Activated CD8-positive, alpha-beta memory T cell treated with anti-CD3 and anti-CD28 coated beads, Interleukin-2, amount 50 U/mL, for 1 hour (primary cell): ENCODE measurements at regions not wholly inside any gene's neighbourhood (a gene's known extent, or its start where the extent isn't known, plus 50 kb on each side); places are given as distances from the start of the nearest gene placed in this dataset.
"Not testable (repeated sequence)": the region's sequence is repeated elsewhere in the genome, so short reads cannot be mapped to it uniquely, and the experiment has no call there.

Experiments
- DNase-seq: peaks from one replicate; pipeline ENCODE4 v3.0.0-alpha.2; 2020; ENCODE audit errors: extremely low read depth

DNA sequence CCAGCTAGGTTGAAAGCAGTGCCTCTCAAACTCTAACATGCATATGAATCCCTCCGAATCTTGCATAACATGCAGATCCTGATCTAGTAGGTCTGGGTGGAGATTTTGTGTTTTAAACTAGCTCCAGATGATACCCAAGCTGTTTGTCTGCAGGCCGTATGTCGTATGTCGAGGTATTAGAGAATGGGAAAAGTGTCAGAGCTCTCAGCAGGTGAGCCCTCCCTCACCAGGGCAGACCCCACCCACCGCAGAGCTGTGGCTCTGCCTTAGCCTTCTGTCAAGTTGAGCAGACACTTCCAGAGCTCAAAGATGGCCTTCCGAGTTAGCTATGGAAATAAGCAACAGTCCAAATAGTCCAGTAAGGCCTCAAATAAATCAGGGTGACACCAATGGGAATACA lies 83.2 kb upstream of the MAP3K1 start:
- no peak for DNase-seq

DNA sequence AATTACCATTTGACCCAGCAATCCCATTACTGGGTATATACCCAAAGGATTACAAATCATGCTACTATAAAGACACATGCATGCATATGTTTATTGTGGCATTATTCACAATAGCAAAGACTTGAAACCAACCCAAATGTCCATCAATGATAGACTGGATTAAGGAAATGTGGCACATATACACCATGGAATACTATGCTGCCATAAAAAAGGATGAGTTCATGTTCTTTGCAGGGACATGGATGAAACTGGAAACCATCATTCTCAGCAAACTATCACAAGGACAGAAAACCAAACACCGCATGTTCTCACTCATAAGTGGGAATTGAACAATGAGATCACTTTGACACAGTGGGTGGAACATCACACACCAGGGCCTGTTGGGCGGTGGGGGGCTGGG lies 83.9 kb upstream of the MAP3K1 start:
- DNase-seq: not testable (repeated sequence)

DNA sequence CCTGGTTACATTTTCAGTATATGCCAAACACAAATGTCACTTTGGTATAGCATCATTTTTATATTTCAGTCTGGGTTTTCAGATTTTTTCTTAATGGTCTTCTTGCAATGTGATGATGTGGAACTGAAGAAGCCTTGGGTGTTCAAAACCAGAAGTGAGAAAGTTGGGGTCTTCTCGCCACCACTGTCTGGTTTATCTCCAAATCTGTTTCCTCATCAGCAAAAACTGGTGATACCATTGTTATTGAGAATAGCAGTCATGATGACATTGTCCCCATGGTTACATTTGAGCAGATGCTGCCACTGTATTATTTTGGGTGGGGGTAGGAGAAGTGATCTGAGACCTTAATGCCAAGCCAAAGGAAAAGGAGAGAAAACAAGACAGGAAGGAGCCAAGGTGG lies 85.9 kb upstream of the MAP3K1 start:
- DNase-seq: no peak

DNA sequence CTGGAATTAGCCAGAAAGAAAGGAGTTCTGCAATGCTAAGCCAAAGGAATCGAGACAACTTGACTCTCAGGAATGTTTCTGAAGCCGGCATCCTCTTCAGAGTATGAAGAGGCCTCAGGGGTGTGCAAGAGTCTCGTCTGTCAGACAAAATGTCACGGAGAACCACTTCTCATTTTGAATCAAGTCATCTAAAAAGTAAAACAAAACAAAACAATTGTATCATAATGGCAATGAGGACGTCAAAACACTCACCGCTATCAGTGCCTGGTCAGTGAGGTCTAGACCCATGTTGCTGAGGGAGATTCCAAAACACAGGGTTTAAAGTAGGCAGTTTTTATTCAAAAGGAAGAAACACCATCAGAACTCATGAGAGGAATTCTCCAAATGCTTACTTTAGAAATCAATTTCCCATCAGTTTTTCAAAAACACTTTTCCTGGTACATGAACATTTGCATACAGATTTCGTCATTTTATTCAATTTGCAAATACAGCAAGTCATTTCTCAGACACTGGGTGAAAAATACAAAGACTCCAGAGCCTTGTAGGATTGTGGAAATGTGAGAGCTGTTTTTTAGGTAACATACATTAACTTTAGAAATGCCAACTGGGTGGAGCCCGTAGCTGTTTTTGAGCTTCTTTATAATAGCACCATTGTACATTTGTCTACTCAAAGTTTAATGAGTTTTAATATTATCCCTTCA lies 89.5 kb upstream of the MAP3K1 start:
- DNase-seq: no peak

DNA sequence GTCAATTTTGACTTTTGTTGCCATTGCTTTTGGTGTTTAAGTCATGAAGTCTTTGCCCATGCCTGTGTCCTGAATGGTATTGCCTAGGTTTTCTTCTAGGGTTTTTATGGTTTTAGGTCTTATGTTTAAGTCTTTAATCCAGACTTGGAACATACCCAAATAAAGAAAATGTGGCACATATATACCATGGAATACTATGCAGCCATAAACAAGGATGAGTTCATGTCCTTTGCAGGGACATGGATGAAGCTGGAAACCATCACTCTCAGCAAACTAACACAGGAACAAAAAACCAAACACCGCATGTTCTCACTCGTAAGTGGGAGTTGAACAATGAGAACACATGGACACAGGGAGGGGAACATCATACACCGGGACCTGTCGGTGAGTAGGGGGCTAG lies 90.5 kb upstream of the MAP3K1 start:
- DNase-seq: not testable (repeated sequence)

DNA sequence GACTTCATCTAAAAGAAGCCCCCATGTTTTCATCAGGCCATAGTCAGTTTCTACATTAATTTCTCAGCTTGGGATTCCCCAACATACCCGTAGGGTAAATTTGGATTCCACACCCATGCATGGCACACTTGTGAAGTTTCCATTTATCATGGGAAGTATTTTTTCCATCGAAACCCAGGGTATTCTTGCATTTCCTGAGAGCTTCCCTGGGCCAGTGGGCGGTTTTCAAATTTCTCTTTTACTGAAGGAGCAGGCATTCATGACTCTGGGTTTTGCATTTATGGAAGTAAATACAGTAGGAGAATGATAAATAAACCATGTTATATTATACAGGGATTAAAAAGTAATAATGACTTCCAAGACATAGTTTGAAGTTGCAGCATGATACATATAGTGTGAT lies 93.0 kb upstream of the MAP3K1 start:
- DNase-seq: no peak

DNA sequence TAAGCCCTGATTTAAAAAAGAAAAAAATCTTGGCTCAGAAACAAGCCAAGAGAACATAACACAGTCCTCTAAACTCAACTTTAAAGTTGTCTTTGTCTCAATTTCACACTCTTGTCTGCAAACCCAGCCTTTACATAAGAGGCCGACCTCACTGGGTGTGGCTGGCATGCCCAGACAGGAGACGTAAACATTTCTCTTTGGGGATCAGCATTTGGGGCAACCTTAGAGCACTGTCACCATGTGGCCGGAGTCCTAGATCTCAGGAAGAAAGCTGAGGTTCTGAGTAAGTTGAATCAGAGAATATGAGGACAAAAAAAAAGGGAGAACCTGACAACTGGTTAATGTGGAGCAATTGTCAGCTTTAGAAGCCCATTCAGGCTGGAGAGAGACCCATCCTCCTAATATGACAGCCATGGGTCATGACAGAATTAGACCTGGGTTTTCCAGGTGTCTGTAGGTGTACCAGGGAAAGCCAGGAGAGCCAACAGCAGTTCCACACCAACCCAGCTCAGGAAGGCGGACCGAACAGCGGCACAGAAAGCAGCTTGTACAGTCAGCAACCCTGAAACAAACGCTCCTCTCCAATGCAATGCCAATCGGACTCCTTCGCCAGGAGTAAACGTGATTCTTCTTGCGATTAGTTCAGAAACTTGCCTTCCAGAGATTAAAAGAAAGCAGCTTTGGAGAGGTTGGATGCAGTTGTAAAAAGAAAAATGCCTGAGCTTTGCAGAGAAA lies 97.9 kb upstream of the MAP3K1 start:
- DNase-seq: no peak

DNA sequence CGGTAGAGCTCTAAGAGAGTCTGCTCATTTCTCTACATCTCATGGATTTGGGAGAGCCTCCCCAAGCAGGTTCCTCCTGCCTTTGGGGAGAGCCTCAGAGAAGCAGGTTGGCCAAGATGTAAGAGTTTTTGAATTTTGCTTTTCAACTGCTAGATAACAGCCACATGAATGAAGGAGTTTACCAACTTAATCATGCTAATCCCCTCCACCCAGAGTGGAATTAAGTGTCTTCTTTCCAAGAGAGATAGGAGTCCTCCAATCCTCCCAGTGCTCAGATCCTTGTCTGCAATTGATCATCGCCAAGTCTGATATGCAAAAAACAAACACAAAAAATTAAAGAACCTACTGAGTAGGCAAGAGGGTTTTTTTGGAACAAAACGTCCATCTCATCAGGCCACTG lies 99.4 kb upstream of the MAP3K1 start:
- no peak for DNase-seq

DNA sequence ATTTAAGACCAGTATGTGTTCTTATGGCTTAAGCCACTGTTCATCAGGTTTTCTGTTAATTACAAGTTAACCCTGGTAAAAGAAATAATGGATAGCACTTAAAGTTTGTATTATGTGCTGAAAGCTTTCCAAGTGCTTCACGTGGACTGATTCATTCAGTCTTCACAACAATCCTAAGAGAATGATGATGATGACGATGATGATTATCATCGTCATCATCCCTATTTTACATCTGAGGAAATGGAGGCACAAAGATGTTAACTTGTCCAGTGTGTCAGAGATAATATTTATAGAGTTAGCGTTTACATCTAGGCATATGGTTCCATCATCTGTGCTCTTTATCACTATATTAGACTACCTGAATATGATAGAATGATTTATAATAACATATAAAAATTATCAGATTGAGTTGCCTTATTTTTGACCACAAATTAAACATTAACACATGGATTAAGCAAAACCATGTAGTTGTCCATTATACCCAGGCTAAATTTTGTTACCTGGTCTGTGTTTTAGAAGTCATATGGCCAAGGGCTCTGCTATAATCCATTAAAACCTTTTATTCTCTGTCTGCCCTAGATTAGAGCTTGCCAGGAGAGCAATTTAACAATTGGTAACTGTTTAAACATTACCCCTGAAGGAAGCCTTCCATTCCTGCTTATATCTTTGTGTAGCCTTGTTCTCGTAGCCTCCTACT lies 102.3 kb upstream of the MAP3K1 start:
- no peak for DNase-seq

DNA sequence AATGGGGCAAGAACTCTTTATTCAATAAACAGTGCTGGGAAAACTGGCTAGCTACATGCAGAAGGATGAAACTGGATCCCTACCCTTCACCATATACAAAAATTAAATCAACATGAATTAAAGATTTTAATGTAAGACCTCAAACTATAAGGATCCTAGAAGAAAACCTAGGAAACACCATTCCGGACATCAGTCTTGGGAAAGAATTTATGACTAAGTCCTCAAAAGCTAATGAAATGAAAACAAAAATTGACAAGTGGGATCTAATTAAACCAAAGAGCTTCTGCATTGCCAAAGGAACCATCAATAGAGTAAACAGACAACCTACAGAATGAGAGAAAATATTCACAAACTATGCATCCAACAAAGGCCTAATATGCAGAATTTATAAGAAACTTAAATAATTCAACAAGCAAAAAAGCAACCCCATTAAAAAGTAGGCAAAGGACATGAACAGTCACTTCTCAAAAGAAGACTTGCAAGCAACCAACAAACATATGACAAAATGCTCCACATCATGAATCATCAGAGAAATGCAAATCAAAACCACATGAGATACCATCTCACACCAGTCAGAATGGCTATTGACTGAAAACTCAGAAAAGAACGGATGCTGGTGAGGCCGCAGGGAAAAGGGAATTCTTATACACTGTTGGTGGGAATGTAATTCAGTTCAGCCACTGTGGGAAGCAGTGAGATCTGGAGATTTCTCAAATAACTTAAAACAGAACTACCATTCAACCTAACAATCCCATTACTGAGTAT lies 104.3 kb upstream of the MAP3K1 start:
- DNase-seq: no peak

DNA sequence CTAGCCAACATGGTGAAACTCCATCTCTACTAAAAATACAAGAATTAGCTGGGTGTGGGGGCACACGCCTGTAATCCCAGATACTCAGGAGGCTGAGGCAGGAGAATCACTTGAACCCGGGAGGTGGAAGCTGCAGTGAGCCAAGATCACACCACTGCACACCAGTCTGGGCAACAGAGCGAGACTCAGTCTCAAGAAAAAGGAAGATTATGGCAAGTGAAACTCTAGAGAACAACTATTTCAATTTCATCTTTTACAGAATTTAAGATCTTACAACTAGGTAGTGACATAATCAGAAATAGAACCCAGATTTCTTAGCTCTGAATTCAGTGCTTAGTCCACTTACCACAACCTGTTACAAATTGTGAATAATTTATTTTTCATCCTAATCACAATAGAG lies 108.8 kb upstream of the MAP3K1 start:
- no peak for DNase-seq

DNA sequence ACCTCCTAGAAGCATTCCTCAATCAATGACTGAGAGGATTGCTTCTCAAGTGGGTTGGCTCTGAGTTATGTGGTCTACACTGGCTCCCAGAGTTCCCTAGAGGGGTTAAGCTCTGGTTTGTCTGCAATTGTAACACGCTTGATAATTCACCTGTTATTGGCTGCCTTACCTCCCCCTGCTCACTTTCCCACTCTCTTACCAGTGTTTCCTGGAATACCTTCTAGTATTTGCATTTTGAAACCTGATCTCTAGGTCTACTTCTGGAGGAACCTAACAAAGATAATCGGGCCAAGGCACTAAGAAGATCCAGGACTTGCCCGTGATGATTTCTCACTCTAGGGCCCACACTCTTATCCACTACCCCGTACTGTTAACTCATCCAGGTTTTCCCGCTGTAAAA lies 110.1 kb upstream of the MAP3K1 start:
- no peak for DNase-seq

DNA sequence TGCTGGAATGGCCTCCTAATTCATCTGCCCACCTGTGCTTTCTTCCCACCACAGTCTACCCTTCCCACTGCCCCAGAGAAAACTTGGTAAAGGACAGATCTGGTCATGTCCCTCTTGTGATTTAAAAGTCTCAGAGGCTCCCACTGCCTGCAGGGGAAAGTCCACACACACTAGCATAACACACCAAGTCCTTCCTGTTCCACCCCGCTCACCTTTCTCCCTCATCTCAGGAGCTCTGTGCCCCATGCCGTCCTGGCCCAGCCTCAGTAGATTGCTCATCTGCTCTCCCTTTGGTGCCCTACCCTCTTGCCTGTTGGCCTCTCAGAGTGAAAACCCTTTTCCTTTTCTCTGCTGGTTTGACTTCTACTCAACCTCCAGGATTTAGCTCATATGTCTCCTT lies 111.4 kb upstream of the MAP3K1 start:
- DNase-seq: no peak

DNA sequence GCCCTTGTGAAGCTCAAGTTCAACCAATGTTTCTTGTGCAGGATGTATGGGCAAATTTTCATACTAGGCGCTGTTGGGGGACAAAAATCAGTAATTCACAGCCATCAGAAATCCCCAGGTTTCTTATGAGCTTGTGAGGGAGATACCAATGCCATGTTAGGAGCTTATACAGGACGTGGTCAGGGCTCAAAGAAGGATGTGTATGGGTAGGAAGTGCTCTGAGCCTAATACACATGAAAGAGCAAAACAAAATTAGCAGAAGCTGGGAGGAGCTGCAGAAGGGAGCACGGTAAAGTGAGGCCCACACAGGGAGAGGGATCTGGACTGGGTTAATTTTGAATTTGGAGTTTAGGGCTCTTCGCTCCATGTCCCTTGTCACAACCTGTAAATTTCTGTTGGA lies 114.6 kb upstream of the MAP3K1 start:
- DNase-seq: no peak

DNA sequence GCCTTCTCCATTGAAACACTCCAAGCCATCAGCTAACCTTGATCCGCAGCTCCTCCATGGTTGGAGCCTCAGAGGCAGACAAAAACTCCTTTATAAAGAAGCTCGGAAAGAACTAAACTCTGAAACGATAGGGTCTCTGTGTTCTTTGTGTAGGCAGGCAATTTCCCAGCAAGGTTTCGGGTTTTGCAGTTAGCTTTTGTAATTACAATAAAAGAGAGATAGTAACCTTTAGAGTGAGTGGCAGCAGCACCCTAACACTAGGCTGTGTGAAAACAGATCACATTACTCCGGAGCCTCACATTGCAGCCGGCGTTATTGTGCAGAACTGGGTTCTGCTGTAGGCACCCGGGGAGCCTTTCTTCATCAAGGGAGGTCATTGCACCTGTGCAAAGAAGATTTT lies 115.8 kb upstream of the MAP3K1 start:
- DNase-seq: no peak

DNA sequence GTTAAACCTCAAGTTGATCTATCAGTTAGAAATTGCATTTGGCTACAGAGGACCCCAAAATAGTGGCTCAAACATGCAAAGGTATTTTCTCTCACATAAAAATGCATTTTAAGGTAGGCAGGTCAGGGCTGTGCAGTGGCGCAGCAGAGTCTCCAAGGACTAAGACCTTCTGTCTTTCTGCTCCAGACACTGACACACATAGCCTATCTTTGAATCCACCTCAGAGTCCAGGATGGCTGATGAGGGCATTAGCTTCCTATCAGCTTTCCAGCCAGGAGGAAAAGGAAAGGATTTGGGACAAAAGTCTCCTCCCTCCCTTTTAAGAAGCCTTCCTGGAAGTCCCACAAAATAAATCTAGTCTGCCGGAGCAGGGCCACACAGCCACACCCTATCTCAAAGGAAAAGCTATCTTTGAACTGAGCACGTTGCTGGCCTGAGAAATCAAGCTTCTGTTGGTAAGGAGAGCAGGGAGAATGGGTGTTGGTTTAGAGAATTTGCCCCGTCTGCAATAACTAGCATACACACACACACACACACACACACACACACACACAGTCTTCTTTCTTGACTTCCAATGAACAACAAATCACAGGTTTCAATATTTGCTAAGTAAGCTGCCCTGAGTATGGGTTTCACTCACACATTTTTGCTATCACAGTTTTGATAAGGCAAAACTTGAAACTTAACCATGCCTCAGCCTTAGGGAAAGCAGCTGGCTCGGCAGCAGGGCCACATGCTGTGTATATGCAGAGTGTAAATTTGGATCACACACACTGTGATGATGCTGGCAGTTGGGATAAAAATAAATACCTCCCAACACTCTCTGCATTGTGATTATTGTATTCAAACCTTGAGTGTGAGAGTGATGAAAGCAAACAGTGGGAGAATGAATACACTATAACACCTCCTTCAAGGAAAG lies 116.6 kb upstream of the MAP3K1 start:
- DNase-seq: no peak

DNA sequence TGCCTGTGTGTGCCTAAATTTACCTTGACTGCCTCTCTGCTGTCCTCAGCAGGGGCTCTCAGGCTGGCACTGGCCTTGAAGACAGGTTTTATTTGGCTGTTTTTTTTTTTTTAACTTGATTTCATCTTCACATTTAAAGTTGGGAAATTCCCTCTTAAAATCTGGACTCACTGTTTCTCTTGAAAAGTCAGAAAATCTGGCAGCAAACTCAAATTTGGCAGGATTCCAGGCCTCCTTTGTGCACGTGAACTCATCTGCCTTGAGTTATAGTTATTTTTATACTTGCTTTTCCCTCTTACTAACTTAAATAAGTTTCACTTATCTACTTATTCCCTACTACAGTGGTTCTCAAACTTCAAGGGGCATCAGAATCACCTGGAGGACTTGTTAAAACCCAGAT lies 118.4 kb upstream of the MAP3K1 start:
- DNase-seq: no peak

DNA sequence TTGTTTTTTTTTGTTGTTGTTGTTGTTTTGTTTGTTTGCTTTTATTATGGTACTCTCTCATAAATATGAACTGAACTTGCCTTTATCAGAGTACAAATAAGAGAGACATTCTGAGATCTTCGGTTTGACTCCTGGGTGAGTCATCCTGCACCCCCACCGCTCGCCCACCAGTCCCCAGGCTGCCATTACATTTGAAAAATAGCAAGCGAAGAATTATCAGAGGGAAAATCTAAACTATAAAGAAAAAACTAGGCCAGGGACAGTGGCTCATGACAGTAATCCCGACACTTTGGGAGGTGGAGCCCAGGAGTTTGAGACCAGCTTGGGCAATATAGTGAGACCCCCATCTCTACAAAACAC lies 122.1 kb upstream of the MAP3K1 start:
- DNase-seq: no peak

DNA sequence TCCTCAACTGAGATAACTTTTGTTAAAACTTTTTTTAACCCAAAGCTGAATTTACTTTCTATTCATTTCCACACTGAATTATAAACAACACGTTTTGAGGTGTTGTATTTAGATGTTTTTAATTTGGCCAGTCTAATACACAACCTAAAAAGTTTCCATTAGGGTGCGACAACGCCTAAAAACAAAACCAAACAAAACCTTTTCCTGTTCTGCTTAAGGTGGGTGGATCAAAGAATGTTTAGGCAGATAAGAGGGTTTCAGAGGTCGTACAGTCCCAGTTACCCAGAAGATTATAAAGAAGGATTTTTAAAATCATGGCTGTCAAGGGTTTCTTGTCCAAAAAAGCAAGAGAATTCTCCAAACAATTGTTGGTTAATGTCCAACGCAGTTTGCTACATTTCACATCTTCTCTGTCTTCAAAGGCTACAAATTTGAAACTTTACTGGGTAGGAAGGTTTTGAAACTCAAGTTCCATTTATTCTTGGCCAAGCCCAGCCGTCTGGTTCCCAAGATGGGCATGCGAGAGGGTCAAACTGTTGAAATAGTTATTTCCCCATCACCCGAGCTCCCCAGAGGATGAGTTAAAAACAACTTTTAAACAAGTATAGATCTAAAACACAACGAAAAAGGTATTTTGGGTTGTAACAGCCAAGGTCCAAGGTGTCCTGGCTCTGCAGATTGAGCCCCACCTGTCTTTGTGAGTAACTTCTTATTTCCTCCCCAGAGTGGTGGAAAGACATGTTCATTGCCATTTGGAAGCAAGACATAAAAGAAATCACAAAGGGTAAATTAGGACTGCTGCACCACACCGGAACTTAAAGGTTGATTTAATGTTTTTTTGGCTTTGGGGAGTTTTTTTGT lies 122.8 kb upstream of the MAP3K1 start:
- DNase-seq: no peak

DNA sequence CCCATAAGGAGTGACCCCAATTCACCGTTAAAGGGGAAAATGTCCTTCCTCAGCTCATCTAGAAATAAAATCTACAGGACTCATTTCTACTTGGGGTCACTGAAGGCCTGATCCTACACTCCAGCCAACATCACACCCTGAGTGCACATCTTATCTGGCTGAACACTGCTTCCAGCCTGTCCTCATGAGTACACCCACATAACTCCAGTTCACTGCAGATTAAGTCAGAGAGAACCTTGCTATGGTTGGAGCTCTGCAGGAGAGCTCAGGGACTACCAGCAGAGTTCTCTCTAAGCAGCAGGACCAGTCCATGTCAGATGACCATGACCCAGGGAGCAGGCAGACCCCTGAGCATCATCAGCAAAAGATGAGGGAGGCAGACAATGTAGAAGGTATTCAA lies 126.9 kb upstream of the MAP3K1 start:
- no peak for DNase-seq
